Lower lobe of right lung (tissue), 2 donors: ENCODE measurements at regions not wholly inside any gene's neighbourhood (a gene's known extent, or its start where the extent isn't known, plus 50 kb on each side); places are given as distances from the start of the nearest gene placed in this dataset.

Experiments used
- ATAC-seq, 2 donors: fragments of 200-7000 bp; cut with Tn5 transposase; one replicate each; pipeline ENCODE4 v1.9.1; 2020 to 2022; ENCODE audit warnings: mild to moderate bottlenecking in 2 of 2, moderate library complexity in 2 of 2
- DNase-seq: peaks from one replicate; pipeline ENCODE4 v3.0.0-alpha.2; 2020
- H3K27ac ChIP-seq: fragments of 200-600 bp; one replicate; pipeline ENCODE4 v1.8.0; 2022
- H3K27me3 ChIP-seq: fragments of 200-600 bp; one replicate; pipeline ENCODE4 v1.8.0; 2022; ENCODE audit warnings: low read depth
- H3K36me3 ChIP-seq: fragments of 200-600 bp; one replicate; pipeline ENCODE4 v1.8.0; 2022; ENCODE audit warnings: mild to moderate bottlenecking
- H3K4me1 ChIP-seq: fragments of 200-600 bp; one replicate; pipeline ENCODE4 v1.8.0; 2022
- H3K4me3 ChIP-seq: fragments of 200-600 bp; one replicate; pipeline ENCODE4 v1.8.0; 2022; ENCODE audit warnings: mild to moderate bottlenecking
- H3K9me3 ChIP-seq: fragments of 200-600 bp; one replicate; pipeline ENCODE4 v1.8.0; 2022
- CTCF ChIP-seq: fragments of 200-600 bp; IDR thresholded peaks from one replicate; pipeline ENCODE4 v1.8.0; 2022; ENCODE audit warnings: antibody characterized with exemption, mild to moderate bottlenecking
- intact Hi-C: fragments of 100-400 bp; cut with DNase I; formaldehyde crosslinking; loops from one replicate; pipeline ENCODE4 v1.11.0; 2022
- donor health status: DM: no; HTN: yes; CAD: no; lungs with severe emphysema.

- Histone ChIP-seq H3K36me3 (no peaks in the 10 kb centered on the region), H3K27ac (no peak overlapping the region), H3K4me3 (no peak overlapping the region), H3K9me3 (no peaks in the 10 kb centered on the region), H3K4me1 (no peaks in the 10 kb centered on the region), H3K27me3 (no peaks in the 10 kb centered on the region)
- intact Hi-C loops, result no loop called here
- ATAC-seq (no peak), DNase-seq (no peak)
- no peak for TF ChIP-seq CTCF
Measured at GRCh38 chr6:8329562-8329961, 105.8 kb downstream of the SLC35B3 start.

GRCh38 chr6:8325743-8326142 lies 109.6 kb downstream of the SLC35B3 start:
- H3K4me1 ChIP-seq, result no peaks in the 10 kb centered on the region
- H3K27ac ChIP-seq, result no peak overlapping the region
- no peaks in the 10 kb centered on the region for H3K9me3 ChIP-seq
- H3K4me3 ChIP-seq, result no peak overlapping the region
- ATAC-seq (no peak), DNase-seq (no peak)
- no peak for TF ChIP-seq CTCF
- H3K27me3 ChIP-seq, result no peaks in the 10 kb centered on the region
- intact Hi-C loops, result no loop called here
- no peaks in the 10 kb centered on the region for H3K36me3 ChIP-seq

- intact Hi-C loops, result no loop called here
- TF ChIP-seq CTCF, result no peak
- DNase-seq (no peak), ATAC-seq (no peak)
- no peaks in the 10 kb centered on the region for H3K36me3 ChIP-seq
- H3K27me3 ChIP-seq, result no peaks in the 10 kb centered on the region
- no peak overlapping the region for H3K27ac ChIP-seq
- no peak overlapping the region for H3K4me3 ChIP-seq
- H3K9me3 ChIP-seq, result no peaks in the 10 kb centered on the region
- no peaks in the 10 kb centered on the region for H3K4me1 ChIP-seq
Measured at GRCh38 chr6:8322659-8323058, 112.7 kb downstream of the SLC35B3 start.

- intact Hi-C loops, result no loop called here
- Histone ChIP-seq H3K4me1 (no peaks in the 10 kb centered on the region), H3K27ac (no peak overlapping the region), H3K27me3 (no peaks in the 10 kb centered on the region), H3K4me3 (no peak overlapping the region), H3K36me3 (no peaks in the 10 kb centered on the region), H3K9me3 (no peaks in the 10 kb centered on the region)
- TF ChIP-seq CTCF, result no peak
- ATAC-seq, result no peak
- DNase-seq, result no peak
Measured at GRCh38 chr6:8321671-8322404, 113.5 kb downstream of the SLC35B3 start.

- Histone ChIP-seq H3K9me3 (no peaks in the 10 kb centered on the region), H3K4me3 (no peak overlapping the region), H3K4me1 (no peaks in the 10 kb centered on the region), H3K36me3 (no peaks in the 10 kb centered on the region), H3K27me3 (no peaks in the 10 kb centered on the region), H3K27ac (no peak overlapping the region)
- ATAC-seq (no peak), DNase-seq (no peak)
- intact Hi-C loops, result no loop called here
- TF ChIP-seq CTCF, result no peak
Measured at GRCh38 chr6:8315154-8315553, 120.2 kb downstream of the SLC35B3 start.
